ENCODE measurements at regions not wholly inside any gene's neighbourhood (a gene's known extent, or its start where the extent isn't known, plus 50 kb on each side); places are given as distances from the start of the nearest gene placed in this dataset.

DNA sequence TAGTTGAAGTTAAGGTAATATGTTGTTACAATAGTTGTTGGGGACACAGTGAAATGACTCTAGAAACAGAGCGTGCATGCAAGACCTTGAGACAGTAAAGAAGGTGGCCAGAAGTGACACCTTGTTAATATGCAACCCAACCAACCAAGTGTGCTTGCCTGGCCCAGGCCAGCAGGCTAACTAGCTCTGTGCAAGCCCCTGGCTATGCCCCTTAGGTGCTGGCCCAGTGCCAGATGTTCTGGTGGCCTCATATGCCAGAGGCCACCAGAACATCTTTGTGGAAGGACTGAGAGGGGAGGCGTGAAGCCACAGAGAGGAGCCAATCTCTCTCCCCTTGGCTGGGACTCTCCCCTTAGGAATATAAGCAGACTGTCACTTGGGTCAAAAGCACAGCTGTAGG lies 111.2 kb upstream of the JUN start:
- DNase-seq: no peak

DNA sequence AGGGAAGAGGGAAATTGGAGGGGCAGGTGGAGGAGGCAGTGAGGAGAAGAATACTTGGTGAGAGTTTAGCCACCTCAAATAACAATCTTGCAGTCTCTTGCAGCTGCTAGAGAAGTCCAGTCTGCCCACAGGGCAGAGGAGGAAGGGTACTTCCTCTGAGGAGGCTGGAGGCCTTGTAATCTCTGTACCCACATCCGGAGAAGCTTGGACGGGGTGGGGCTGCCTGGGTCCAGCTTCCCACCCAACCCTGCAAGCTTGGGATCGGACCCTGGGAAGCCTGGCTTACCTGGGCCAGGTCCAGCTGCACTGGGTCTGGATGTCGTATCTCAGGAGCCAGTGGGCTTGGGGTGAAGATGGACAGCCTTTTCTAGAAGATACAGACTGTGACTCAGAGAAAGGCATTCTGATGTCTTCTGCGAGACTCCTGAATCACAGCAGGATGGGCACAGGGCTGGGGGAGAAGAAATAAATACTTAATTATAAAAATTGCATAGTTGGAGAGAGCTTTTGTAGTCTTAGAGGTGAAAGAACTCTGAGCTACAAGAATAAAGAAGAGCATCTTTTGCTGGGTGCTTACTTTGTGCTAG lies 111.8 kb upstream of the JUN start:
- DNase-seq: no peak

DNA sequence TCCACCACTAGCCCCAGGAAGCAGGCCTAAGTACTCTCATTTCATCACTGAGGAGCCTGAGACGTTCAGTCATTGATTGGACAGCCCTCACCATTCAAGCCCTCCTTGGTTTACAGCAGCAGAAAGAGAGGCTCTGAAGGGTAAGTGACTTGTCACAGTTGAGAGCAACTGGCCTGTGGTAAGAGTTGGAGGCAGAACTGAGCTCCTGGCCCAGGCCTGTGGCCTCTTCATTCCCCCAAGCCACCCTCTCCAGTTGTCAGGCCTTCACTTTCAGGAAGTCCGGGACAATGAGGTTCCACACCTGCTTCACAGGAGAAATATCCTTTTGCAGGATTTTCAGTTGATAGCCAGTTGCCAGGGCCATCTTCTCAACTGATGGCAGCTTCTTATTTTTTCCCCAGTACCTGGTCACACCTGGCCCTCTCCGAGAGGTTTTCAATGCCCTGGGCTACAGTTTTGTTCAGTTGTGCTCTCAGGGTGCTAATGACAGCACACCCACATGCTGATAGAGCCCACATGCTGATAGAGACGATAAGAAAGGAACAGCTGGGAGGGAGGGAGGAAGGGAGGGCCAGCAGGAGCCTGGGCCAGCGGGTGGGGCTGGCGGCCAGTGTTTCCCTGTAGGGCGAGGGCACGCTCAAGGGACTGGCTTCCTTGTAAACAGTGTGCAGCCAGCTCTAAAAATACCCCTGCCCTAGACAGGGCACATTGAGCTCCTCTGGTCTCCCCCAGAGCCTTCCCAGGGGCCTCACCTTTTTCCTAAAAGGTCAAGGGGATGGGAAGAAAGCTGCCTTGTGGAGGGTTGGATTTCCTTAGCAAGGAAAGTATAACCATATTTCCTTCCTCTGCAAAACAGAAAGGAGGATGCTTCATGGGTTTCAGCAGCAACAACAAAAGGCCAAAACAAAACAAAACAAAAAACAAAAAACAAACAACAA lies 112.7 kb upstream of the JUN start:
- DNase-seq: peak in 2 of 3 experiments; percentile 72 to 90

DNA sequence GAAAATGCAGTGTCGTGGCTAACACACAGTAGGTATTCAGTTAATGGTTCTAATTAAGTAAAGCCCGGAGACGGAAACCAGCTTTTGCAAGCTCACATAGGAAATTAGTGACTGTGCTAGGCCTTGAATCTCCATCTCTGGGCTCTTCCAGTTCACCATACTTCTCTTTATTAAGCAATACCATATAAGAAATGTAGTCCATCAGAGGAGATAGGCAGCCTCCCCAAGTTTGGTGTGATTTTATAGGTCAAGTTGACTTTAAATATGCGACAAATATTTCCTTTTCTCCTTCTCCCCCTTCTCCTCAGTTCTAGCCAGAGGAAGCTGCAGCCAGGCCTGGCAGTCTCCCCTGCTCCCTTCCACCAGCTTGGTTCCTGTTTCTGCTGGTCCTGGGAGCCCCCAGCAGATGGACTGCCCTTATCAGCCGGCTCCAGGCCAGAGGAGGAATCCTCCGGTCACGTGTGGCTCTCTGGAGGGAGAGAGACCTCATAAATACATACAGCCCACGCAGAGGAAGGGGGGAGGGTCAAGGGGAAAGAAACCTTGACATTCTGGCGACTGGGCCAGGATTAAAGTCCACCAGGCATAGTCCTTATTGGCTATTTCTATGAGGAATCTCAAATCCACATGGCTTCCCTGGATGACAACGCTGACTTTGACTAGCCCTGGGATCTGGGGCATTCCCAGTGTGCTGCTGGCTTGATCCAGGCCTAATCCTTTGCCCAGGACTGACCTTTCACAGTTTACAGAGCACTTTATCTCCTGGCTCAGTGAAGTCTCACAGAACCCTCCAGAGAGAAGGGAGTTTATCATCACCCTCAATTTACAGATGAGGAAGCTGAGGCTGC lies 115.1 kb upstream of the JUN start:
- no peak for DNase-seq

DNA sequence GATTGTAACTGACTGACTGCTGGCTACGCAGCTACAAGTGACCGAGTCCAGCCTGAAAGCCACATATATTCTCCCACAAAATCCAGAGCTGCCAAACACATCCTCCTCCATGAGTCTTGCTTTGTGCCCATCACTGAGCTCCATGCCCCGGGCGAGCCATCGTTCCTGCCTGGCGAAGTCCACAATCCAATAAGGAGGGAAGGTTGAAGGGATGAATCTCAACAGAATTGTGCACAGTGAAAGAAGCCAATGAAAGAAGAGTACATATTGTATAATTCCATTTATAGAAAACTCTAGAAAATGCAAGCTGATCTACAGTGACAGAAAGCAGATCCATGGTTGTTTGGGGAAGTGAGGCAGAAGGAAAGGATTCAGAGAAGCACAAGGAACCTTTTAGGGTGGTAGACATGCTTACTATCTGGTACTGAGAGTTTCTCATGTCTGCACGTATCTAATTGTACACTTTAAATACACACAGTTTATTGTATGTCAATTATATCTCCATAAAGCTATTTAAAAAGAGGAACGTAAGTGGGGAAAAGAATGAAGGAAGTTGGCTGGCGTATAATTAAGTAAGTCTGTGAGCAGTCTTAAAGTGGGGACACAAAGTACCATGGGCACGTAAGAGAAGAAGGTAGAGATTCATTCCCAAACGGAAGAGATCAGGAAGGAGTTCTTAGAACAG lies 115.9 kb upstream of the JUN start:
- no peak for DNase-seq

DNA sequence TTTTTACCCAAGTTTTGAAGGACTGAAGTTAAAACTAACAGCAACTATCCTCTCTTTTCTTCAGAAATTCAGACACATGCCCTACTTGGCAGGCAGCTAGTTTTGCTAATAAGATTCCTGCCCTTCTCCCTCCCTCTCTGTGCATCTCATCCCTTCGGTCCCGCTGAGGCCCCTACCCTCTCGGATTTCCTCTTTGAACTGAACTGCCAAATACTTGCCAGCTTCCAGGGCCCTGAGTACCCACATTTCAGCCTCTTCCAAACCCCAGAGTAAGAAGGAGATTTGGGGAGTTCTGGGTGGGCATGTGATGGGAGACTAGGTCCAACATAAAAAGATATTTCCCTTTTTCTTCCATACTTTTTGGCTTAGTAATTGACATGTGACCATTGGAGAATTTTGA lies 116.5 kb upstream of the JUN start:
- no peak for DNase-seq

DNA sequence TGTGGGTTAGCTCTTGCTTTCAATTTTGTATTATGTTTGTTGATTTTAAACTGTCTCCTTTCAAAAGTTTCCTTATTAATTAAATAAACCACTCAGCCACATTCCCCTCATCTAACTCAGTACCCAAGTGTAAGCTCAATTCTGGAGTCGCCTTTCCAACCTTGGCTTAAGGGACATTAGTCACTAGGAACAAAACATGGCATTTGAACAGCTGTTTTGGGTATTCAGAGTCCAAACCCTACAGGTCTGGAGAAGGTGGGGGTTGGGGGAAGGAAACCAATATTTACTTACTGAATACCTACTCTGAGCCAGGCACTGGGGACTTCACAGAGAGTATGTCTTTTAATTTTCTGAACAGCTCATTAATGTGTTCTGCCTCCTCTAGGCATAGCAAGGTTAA lies 117.2 kb upstream of the JUN start:
- peak in 1 of 3 experiments; percentile 24 for DNase-seq

DNA sequence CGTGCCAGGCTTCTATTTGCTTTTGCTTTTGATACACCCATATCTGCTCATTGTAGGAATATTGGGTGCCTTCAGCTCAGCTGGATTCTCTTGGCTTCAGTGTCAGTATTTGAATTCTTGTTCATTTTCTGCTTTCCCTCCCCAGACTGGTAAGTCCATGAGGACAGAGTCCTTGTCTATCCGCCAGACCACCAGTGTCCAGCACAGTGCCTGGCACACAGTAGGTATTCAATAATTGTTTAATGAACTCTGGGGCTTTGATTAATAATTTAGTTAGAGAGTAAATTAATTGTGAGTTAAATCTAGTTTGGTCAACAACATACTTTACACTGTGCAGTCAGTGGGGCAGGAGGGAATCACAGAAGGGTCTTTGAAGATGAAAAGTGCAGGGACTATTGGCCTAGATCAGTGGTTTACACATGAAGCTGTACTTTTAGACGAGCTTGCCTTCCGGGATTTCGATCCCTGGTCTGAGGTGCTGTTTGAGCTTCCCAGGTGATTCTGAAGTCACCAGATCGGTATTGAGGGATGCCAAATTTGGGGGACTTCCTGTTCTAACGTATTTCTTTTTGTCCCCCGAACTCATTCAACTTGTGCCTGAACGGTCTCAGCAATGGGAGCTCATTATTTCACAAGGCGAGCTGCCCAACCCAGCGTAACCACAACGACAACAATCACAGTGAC lies 119.1 kb upstream of the JUN start:
- no peak for DNase-seq

DNA sequence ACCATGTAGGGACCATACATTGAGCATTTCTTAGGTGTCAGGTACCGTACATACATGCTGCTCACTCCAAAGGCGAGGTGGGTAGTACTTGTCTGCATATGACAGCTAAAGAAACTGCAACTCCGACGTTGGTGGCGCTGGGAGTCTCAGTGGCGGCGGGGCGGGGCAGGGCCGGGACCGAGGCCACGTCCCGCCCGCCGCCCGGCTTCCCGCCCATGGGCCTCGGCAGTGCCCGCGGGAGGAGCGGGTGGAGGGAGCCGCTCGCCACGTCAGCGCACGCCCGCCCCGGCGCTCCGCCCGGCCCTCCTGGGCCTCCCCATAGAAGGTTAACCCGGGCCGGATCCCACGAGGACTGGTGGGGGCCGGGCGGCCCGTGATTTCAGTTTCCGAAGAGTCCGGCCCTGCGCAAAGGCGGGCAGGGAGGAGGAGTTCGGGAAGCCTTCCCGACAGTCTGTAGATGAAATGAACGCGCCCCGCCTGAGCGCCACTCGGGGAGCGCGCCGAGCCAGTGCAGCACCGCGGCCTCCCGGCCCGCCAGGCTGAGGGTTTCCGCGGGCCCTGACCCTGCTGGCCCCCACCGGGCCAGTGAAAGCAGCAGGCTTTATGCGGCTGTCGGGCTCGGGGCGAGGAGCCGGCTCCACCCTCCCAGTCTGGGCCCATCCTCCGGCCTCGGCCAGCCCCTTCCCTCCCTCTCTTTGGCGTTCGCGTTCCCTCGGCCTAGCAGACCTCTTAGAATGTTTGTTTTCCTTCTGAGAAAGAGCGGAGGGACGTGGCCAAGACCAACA lies 119.9 kb upstream of the JUN start:
- peak; percentile 43 to 80 (median 76) for DNase-seq

DNA sequence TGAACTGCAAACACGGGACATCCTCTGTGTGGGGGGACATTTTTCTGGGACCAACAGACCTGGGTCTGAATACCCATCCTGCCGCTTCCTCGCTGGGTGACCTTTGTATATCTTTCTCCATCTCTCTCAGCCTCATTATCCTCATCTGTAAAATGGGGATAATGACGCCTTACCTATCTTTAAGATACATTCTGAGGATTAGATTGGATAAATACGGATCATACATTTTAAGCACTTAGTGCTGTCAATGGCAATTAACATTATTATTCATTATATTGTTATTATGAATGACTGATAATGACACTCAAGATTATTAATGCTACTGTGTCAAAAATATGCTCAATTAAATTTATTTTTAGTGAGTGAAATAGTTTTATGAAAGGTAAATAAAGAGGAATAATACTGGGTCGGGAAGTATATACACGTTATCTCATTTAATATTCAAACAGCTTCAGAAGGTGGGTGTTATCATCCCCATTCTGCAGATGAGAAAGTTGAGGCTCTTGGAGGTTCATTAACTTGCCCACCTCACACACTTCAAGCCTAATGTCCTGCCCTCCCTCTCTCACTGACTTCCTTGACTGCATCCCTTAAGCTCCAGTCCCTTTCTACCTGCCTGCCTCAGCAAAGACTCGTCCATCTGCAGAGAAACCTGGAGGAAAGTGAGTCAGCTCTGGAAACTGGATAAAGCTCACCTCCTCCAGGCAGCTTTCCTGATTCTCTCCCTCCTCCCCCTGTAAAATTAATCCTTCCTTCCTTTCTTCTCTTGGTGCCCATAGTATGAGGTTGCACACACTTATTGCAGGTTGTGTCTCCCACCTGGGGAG lies 120.7 kb upstream of the JUN start:
- DNase-seq: no peak

DNA sequence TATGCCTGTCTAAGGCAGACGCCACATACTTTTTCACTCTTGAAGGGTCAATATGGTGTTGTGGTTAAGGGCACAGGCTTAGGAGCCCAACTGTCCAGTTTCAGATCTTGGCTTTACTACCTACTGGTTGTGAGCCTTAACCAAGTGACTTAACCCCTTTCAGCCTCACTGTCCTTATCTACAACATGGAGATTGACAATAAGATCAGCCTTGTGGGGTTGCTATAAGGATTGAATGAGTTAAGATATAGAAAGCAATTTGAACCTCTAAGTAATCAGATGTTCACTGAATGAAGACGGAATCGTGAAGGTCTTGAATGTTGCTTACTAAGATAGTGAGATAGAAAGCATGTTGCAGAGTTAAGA lies 121.3 kb upstream of the JUN start:
- no peak for DNase-seq

DNA sequence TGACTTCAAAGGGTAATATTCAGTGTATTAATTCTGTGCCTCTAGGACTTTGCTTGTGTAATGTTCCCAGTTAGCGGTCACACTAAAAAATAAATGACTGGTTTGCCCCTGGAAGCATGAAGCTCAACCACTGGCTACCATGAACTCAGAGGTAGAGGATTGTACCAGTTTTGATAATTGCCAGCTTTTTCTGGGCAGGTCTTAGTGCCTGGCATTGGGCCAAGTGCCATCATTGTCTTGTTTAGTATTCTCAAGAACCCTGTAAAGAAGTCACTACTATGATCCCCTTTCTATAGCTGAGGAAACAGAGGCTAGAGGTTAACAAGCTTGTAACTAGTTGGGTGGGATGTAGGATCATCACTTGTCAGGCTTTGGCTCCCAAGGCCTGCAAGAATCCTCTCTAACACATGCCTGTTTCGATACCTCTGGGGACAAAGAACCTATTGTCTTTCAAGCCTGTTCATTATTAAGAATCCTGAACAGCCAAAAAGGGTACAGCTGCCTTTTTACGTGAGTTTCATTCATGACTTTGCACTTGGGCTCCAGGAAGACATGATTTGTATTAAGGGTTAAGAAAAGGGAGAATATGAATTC lies 121.9 kb upstream of the JUN start:
- peak in 1 of 3 experiments; percentile 8 for DNase-seq

DNA sequence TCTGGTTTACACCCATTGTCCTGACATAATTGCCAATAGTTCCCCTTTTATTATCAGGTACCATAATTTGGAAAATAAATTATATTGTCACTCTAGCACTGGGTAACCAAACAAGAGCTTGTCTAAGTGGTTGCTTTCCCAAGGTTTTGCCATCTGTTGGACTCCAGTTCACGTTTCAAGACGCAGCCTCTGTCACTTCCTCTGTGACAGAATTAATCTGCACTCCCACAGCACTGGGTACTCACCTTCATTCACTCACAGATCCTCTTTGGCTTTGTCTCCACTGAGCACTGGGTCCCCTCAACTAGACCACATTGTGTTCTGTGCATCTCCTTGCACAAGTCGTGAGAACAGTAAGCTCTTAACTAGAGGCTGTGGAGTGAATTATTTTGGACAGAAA lies 123.6 kb upstream of the JUN start:
- DNase-seq: peak in 1 of 3 experiments; percentile 37

DNA sequence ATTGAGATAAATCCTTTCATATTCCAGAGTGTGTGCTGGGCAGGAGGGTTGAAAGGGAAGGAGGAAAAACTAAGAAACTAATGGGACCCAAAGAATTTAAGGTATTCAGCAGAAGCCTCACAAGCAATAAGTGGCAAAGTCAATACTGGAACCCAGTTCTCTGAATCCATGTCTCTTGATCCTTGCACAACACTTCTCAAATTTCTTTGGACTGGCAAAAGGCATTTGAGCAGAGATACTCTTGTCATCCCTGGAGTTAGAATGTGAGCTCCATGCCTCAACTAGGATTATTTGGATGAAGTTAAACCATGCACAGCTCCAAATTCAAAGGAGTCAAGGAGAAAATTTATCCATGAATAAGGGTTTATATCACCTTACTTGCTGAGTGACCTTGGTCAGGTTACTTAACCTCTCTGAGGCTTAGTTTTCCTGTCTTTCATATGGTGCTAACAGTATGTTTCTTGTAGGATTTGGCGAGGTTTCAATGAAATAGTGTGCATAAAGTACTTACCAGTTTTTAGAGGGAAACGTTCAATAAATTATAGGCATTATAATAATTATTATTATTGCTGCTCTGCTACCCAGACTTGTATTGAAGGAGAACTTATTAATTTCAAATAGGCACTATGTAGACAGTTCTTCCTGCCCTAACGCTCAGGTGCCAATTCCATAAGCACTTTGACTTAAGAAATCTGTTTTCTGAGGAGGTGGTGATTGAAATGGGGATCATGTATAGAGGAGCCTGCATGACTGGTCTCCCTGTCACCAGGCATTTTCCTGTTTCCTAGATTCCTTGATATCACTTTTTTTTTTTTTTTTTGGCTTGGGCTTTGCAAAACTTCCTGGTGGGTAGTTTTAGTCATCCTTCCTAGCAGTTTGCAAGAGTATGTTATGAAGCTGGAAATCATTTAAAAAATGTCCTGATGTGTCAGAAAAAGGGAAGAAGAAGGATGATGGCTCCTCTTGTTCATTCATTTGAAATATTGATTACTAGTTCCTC lies 125.0 kb upstream of the JUN start:
- peak in 1 of 3 experiments; percentile 4 for DNase-seq

DNA sequence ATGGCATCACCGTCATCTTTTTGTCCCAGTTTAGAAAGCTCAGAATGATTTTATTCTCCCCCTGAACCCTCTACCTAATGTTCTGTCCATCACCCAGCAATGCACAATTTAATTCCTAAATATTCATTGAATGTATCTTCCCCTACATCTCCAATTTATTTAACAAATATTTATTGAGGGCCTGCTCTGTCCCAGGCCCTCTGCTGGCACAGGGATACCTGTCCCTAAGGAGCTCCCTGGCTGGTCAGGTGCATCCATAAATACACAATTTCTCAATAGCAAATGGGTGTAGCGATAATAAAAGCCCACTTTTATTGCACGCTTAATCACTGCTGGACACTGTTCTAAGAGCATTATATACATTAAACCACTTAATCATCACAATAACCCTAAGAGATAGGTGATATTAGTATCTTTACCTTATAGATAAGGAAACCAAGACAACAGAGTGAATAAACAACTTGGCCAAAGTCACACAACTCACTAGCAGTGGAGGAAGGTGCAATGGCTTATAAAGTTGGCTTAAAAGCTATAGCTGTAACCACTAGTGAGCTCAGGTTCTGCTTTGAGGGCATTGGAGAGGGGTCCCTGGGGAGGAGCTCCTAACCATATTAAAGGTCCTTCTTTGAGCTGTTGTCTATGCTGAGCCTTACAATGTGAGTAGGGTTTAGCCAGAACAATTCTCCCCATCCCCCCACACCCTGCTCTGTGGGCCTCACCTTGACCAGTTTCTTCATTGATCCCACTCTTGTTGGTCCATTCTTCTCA lies 126.3 kb upstream of the JUN start:
- DNase-seq: no peak

DNA sequence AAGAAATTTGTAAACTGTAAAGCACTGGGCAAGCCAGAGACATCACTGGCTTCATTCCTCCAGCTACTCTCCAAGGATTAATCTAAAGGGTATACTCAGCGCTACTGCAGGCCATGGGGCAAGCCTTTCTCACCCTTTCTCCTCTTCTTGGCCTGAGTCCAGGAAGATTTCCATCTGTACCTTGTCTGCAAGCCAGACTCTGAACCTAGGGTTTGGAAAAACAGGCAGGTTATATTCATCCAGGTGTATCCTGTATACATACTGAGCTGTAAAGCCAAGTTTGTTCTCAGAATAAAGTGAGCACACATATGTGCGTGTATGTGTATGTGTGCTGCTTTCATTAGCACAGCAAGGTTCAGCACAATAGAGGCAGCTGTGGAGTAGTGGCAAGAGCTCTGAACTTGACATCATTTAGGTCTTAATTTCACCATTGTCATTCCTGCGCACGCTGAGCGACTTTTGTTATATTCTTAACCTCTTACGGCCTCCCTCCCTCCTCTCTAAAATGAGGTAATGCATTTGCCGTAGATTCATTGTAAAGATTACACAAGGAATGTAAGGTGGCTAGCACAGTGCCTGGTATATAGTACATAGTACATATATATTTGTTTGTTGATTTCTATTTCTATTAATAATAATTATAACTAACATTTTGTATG lies 128.1 kb upstream of the JUN start:
- no peak for DNase-seq

DNA sequence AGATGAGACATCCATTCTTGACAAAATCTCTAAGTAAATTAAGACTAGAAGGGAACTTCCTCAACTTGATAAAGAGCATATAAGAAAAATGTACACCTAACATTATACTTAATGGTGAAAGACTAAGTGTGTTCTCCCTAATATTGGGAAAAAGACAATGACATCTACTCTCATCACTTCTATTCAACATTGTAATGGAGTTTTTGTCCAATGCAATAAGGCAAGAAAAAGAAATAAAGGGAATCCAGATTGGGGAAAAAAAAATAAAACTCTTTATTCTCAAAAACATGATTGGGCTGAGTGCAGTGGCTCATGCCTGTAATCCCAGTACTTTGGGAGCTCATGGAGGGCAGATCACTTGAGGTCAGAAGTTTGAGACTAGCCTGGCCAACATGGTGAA lies 131.1 kb upstream of the JUN start:
- no peak for DNase-seq

DNA sequence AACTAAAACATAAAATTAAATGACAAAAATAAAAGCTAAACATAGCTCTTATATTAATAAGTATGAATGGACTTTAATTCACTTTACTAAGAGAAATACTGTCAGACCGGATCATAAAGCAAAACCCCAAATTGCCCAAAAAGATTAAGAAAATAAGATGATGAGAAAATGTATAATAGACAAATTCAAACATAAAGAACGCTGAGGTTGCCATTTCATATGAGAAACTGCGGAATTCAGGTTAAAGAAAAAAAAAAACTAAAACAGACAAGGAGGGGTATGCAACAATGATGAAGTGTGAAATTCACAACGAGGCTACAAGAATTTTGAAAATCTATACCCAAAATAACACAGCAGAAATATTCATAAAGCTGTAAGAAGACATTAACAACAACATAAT lies 133.6 kb upstream of the JUN start:
- no peak for DNase-seq

All from NCI-H1417 (cell line).